Dedifferentiated amniotic fluid mesenchymal stem cell (primary cell): ENCODE measurements at regions not wholly inside any gene's neighbourhood (a gene's known extent, or its start where the extent isn't known, plus 50 kb on each side); places are given as distances from the start of the nearest gene placed in this dataset.
"Not testable (repeated sequence)": the region's sequence is repeated elsewhere in the genome, so short reads cannot be mapped to it uniquely, and the experiment has no call there.

Source experiments
- DNase-seq: peaks from one replicate; pipeline ENCODE4 v3.0.0-alpha.2; 2016; ENCODE audit errors: extremely low spot score

GRCh38 chrX:103428525-103428924 is 52.2 kb downstream of the BEX3 start:
- DNase-seq: no peak

- not testable (repeated sequence) for DNase-seq
Observed at GRCh38 chrX:103429026-103429425, 52.7 kb downstream of the BEX3 start.

DNA sequence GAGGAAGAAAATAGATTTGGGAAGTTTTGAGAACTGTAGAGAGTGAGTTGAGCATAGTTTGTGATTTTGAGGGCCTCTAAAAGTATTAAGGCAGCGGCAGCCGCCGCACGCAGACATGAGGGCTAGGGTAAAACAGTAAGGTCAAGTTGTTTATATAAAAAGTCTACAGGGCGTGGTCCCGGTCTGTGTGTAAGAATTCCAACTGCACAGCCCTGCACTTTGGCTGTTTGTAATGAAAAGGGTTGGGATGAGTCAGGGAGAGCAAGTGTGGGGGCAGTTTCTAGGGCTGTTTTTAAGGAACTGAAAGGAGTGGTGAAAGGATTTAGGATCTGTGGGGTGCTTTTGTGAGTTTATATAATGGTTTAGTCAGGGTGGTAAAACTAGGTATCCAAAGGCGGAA is 55.0 kb downstream of the BEX3 start:
- no peak for DNase-seq

DNA sequence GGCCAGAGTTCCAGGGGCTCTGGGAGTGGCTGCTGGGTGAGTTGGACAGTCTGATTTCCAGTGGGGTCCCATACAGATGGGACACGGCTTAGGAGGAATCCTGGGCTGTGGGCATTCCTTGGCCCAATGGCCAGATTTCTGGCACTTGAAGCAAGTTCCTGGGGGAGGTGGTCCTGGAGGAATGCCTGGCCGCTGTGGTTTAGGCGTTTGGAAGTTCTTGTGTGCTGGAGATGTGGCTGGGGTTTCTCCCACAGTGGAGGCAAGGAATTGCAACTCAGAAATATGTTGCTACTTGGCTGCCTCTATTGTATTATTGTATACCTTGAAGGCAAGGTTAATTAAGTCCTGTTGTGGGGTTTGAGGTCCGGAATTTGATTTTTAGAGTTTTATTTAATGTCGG is 56.5 kb downstream of the BEX3 start:
- DNase-seq: not testable (repeated sequence)

DNA sequence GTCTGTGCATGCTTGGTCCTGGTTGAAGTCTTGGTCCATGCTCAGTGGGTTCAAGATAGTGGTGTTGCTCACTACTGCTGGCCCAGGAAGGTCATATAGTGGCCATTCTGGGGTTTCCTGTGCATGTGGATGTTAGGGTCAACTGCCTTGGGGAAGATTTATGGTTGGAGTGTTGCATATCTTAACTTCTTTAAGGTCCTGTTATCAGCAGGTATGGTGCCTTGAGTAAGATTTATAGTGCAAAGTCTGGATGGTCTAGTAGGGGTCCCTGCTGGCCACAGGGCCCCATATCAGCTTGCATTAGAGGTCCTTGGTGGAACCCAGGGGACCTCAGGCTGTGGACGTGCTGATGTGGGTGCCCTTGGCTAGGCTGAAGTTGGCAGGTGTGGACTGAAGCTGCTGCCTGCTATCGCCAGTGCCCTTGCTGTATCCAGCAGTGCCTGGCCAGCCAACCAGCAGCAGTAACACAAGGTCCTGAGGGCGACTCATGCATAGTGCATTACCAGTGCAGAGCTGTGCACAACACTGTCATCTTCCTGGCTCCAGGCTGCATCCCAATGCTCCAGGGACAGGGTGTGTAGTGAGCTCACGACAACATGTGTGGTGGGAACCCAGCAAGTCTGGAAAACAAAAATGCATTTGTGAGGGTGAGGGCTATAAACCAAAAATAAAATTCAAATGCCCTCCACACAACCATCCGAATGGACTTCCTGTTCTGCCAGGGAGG is 61.0 kb downstream of the BEX3 start:
- no peak for DNase-seq

DNA sequence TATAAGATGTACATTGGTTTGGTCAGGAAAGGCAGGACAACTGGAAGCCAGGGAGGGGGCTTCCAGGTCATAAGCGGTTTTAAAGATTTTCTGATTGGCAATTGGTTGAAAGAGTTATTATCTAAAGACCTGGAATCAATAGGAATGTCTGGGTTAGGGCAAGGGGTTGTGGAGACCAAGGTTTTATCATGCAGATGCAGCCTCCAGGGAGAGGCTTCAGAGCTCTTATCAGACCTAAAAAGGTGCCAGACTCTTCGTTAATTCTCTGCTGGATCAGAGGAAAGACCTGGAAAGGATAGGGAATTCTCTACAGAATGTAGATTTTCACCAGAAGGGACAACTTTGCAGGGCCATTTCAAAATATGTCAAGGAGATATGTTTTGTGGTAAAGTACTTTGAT is 62.8 kb downstream of the BEX3 start:
- DNase-seq: no peak

GRCh38 chrX:103440621-103441020 is 64.3 kb downstream of the BEX3 start:
- DNase-seq: no peak

DNA sequence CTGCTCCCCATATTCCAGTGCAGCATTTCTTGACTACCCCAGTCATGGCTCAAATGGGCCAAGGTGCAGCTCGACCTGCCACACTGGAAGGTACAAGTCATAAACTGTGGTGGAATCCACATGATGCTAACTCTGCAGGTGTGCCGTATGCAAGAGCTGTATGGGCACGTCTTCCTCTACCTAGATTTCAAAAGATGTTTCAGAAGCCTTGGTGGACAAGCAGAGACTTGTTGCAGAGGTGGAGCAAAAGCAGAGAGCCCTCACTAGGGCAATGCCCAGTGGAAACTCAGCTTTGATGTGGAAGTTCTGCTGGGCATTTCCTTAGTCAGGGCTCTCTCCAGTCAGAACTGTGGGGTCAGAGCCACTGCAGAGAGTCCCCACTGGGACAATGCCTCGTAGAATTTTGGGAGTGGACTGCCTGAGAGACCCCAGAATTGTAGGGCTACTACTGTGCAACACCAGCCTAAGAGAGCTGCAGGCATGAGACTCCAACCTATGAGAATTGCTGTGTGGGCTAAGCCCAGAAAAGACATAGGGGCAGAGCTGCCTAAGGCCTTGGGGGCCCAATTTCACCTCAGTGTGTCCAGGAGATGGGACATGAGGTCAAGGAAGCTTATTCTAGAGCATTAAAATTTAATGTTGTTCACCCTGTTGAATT is 65.7 kb downstream of the BEX3 start:
- no peak for DNase-seq

DNA sequence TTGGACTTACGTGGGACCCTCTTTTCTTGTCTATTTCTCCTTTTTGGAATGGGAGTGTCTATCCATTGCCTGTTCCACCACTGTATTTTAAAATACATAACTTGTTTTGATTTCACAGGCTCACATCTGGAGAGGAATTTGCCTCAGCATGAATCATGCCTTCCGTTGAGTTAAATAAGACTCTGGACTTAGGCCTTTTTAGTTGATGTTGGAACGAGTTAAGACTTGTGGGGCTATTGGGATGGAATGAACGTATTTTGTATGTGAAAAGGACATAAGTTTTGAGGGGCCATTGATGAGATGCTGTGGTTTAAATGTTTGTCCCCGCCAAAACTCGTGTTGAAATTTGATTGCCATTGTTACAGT is 66.2 kb downstream of the BEX3 start:
- DNase-seq: peak; percentile 52

DNA sequence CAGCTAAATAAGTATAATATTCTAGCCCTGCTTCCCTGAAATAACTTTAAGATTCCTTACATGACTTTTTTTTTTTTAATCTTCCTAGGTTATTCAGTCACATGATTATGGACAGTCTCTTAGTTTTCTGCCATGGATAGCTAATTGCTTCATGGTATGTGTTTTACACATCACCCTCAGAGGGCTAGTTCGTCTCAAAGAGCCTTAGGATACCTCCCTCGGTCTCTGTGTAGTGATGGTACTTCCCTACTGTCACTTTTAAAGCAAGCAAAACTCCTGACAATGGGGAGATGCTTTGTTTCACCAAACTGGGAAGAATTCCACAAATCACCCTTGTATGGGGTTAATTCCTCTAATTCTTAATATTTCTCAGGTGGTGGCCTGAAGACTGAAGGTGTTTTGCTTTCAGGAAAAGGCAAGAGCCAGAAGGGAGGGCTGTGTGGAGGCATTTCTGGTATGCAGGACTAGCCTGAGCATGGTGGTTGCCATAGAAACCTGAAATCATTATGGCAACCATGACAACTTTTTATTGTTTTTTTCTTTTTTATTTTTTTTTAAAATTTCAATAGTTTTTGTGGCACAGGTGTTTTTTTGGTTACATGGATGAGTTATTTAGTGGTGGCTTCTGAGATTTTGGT is 70.4 kb downstream of the BEX3 start:
- DNase-seq: no peak
